COLO829 (cell line): ENCODE measurements at regions not wholly inside any gene's neighbourhood (a gene's known extent, or its start where the extent isn't known, plus 50 kb on each side); places are given as distances from the start of the nearest gene placed in this dataset.
A peak's percentile ranks its signal among the peaks of the same experiment; 100 is the strongest.
"Not testable (repeated sequence)": the region's sequence is repeated elsewhere in the genome, so short reads cannot be mapped to it uniquely, and the experiment has no call there.

Source experiments
- DNase-seq: peaks from one replicate; pipeline ENCODE4 v3.0.0; 2012; ENCODE audit warnings: low spot score

DNA sequence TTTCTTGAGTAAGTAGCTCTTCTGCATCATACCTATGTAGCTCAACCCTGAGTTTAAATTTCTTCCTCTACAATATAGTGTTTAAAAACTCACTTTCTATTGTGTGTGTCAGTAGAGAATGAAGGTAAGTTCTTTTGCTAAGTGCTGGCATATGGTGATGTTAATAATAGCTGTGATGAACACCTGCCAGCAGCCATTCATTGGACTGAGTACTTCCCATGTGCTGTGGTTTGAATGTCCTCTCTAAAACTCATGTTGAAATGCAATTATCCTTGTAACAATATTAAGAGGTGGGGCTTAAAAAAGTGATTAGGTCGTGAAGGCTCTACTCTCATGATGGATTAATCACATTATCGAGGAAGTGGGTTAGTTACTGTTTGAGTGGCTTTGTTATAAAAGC is 645.2 kb upstream of the RGMB start:
- no peak for DNase-seq

DNA sequence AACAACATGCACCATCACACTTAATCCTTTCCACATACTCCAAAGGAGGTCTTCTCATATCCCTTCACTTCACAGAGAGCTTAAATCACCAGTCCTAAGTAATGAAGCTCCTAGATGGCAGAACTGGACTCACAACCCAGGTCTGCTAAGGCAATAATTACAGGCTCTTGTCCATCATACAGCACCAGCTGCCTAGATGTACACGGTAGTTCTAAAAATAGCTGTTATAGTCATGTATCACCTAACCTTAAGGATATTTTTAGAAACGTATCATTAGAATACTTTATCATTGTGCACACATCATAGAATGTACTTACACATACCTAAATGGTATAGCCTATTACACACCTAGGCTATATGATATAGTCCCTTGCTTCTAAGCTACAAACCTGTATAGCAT is 644.6 kb upstream of the RGMB start:
- DNase-seq: no peak

DNA sequence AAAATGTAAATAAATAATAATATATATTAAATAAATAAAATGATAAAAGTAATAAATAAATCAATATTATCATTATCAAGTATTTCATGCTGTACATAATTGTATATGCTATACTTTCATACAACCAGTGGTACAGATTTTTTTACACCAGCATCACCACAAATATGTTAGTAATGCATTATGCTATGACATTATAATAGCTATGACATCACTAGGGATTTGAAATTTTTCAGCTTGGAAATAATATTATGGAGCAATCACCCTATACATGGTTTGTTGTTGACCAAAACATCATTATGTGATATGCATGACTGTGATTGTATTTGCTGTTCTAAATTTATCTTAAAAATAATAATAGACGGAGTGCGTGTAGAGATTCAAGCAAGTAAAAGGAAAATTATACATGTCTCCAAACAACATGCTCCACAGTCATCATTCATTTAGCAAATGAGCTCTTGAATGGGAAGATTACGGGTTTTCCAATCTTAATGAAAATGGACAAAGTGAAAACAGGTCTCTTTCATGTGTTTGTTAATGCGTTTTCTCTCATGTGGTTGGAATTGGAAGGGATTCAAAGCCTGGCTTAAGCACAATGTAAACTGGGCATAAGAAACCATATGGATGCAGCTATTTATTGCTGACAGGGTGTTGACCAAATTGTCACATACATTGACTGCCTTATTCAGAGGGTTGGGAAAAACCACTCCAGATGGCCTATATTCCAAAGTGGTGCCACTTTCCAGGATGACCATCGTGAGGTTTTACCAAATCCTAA is 643.0 kb upstream of the RGMB start:
- DNase-seq: no peak

DNA sequence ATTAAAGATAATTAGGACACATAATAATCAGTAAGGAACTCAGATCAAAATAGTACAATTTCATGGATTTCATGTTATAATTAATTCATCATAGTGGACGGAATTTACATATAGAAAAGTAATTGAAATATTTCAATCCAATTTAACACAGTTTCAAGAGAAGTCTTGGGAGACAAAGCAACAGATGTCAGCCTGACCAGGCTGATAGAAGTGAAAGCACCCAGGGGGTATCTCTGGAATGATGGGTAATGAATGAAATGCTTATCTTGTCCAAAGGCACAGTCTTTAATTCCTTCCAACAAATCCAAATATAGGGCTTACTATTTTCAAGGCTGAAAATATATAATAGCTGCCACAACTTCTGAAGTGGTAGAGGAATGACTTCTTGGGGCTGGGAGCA is 629.3 kb upstream of the RGMB start:
- DNase-seq: no peak

DNA sequence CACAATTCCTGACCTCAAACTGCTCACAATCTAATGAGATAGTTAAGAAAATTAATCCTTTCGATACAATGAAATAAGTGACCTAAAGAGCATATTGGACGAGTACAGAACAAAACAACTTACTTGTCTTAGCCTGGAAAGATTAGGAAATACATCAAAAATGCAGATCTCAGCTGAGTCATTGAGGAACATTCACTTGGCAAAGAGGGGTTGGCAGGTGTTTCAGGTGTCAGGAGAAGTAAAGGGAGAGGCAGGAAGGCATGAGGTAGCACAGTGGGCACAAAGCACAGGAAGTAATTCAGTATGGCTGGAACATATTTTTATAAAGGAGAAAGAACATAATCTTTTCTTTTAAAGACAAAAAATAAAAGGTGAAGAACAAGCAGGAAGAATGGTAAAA is 628.8 kb upstream of the RGMB start:
- no peak for DNase-seq

DNA sequence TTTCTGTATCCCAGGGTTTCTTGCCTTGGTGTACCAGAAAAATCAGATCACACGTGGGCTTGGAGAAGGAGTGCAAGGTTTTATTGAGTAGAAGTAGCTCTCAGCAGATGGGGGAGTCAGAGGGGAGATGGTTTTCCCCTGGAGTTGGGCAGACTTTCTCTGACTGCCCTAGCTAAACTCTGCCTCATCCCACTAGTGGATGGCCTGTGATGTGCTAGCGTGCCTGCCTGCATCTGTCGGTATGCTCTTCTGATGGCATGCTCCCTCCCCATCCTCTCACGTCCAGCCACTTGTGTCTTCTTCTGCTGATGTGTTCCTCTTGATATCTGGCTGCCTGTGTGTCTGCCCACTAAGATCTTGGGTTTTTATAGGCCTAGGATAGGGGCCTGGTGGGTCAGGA is 616.1 kb upstream of the RGMB start:
- DNase-seq: no peak

DNA sequence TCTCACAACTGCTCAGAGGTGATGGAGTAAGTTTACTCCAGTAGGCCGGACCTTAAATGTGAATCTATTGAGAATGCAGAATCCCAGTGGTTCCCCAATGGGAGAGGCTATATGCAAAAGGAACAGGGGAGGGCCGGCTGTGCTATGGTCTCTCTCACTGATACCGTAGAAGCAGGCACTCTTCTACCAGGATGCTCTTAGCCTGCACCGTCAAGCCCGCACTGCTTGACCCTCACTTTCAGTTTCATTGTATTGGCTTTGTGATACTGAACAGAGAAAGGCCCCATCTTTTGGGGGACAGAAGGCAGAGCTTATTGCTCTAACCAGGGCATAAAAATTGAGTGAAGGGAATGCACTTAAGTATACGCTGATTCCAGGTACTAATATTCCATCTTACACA is 615.0 kb upstream of the RGMB start:
- DNase-seq: no peak

DNA sequence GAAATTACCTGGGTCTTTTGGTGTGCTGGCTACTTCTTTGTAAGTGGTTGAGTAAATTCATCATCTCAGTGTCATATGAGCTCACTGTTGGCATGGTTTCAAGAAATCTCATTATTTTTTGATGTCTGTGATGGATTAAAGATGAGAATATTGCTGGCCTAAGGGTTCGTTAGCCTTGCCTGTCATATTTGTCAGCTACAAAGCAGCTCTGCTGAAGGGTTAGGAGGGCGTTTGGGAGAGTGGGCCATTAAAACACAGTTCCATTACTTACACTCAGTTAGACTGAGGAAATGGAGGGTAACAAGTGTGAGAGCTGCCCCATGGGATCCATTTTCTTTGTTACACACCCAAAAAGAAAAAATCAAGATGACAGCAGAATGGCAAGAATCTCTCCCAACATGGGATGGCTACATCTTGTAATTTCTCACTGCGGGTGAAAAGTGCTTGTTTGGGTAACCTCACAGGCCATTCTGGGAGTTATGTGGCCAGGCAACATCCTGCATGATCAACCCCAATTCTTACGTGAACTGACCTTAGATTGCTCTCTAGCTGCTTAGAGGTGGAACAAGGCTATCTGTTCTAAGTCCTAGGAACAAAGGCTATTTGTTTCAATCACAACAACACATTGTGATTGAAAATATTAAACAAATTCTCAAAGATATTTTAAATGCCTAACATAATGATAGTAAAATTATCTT is 609.5 kb upstream of the RGMB start:
- peak; percentile 3 for DNase-seq

DNA sequence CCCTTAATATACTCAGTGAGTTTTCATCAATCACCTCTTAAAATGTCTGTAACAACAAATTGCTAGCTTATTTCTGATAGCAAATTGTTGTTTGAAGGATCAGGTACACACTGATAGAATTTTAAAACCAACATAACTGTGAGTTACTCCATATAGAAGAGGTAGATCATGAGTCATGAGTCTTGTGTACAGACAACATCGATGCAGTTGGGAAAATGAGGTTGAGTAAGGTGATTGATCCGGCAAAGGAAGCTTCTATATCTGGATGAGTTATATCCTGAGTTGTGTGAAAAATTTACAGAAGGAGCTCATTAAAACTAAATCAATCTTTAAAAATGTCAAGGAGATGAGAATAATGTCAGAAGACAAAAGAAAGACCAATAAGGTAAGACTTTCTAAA is 604.6 kb upstream of the RGMB start:
- DNase-seq: no peak

DNA sequence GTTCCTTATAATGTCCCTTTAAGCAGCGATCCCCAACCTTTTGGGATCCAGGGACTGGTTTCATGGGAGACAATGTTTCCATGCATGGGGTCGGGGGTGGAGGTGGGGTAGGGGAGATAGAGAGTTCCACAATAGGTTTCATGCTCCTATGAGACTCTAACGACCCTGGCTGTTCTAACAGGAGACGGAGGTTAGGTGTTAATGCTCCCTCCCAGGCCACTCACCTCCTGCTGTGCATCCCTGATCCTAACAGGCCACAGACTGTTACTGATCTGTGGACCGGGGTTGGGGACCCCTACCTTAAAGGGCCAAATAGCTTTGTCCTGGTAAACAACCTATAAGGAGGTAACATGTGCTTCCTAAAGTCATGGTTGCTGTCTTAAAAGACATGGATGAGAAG is 602.5 kb upstream of the RGMB start:
- DNase-seq: no peak

DNA sequence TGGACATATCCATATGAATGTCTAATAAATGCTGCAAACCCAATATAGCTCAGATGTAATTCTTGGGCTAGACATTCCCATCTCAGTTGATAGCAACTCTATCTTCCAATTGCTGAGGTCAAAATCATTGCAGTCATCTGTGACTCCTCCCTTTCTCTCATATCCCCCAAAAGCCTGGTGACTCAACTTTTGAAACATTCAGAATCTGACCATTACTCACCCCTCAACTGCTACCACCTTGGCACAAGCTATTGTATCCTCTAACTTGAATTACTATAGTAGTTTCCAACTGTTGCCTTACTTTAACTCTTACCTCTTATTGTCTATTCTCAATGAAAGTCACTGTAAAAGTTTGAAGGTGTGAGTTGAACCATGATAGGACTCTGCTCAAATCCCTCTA is 600.1 kb upstream of the RGMB start:
- DNase-seq: no peak

DNA sequence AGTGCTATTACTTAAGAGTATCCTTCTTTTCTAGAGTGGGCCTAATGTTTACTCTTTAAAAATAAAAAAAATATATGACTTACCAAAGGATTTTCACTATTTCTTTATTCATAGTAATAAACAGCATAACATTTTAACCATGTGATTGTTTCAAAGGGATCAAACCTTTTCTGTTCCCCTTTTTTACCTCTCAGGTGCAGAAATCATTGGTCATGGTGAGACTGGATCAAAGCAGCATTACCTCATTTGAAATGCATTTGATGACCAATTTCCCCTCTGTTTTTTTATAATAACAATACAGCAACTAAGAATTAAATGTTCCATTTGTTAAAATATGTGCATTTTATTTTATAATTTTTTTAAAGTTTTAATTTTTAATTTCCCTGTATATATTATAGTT is 598.0 kb upstream of the RGMB start:
- DNase-seq: no peak

DNA sequence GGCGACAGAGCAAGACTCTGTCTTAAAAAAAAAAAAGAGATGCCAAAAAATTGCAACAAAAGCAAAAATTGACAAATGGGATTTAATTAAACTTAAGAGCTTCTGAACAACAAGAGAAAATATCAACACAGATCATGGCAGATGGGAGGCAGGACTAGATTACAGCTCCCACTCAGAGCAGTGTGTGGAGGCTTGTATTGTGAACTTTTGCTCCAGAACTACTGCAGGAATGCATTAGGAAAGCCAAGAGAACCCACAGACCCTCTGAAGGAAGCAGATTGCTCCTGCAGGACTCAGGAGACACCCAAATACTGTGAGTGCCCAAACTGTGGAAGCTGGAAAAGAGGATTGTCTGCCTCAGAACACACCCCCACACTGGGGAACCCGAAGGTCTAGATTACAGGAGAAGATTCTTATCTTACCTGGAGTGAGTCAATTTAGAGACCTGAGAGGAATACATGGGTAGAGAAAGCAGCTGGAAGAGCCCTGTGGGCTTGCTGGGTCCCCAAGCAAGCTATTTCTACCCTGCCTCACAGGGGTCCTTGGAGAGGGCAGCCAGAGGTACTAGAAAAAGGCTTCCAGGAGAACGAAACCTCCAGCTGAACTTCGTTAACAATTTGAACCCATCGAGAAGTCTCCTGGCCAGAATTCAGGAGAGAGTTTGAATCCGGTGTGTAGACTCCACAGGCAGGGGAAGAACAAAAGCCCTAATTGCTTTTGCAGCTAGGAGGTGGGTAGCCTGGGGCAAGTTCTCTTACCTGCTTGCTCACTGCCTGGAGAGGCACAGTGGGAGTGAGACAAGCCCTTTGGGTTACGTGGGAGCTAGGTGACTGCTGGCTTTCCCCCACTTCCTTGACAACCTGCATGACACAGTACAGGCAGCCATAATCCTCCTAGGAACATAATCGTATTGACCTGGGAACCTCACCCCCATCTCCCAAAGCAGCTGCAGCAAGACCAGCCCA is 593.4 kb upstream of the RGMB start:
- no peak for DNase-seq

DNA sequence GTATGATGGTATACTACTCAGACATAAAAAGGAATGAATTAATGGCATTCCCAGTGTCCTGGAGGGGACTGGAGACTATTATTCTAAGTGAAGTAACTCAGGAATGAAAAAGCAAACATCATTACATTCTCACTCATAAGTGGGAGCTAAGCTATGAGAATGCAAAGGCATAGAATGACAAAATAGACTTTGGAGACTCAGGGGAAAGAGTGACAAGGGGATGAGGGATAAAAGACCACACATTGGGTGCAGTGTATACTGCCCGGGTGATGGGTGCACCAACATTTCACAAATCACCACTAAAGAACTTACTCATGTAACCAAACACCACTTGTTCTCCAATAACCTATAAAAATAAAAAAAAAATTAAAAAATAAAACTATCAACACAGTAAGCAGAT is 587.3 kb upstream of the RGMB start:
- DNase-seq: no peak

DNA sequence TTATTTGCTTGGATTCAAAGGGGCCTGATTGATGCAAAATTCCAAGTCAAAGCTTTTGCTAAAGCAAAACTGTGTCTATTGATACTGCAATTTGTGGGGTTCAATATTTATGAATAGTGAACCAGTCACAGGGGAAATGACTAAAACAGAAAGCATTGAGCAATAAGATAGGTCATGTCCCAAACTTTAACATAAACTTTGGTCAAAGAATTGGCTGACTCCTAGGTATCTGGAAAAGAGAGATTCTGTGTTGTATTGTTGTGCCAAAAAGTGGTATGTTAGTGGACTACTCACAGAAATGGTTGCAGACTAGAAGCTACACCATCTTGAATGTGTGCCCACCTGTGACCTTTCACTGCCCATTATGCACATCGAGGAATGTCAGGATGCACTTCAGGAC is 585.5 kb upstream of the RGMB start:
- no peak for DNase-seq

DNA sequence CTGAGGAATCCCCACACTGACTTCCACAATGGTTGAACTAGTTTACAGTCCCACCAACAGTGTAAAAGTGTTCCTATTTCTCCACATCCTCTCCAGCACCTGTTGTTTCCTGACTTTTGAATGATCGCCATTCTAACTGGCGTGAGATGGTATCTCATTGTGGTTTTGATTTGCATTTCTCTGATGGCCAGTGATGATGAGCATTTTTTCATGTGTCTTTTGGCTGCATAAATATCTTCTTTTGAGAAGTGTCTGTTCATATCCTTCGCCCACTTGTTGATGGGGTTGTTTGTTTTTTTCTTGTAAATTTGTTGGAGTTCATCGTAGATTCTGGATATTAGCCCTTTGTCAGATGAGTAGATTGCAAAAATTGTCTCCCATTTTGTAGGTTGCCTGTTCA is 583.1 kb upstream of the RGMB start:
- not testable (repeated sequence) for DNase-seq

DNA sequence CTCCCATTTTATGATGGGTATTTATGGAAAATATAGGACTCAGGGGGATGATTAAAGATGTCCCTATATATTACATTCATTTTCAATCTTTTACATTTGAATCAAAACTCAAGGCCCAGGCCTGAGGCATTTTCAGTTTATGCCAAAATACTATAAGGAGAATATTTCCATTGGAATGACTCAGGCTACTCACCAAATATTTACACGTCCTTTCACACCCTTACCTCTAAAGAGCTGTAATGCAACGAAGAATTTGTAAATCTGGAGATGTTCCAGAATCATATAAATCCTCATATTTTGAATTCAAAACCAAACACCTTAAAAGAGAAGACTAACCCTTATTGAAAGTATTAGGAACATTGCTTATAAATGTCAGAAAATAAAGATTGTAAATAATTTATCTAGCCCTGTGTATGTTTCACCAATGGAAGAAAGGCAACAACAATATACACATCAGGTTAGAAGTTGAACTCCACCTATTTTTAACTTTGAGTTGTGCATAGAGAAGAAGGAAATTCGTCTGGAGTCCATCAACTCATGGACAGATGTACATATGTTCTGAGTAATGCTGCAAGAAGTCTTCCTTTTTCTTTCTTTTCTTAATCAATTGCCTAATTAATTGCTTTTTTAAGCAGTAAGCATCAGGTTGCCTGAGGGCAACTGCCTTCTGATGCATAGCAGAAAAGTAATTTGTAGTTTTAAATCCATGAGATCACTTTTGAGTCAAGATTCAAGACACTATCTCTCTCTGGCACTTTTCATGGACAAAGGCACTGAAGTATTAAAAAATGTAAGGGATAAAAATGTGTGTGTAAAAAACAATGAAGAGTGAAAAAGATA is 579.3 kb upstream of the RGMB start:
- no peak for DNase-seq

DNA sequence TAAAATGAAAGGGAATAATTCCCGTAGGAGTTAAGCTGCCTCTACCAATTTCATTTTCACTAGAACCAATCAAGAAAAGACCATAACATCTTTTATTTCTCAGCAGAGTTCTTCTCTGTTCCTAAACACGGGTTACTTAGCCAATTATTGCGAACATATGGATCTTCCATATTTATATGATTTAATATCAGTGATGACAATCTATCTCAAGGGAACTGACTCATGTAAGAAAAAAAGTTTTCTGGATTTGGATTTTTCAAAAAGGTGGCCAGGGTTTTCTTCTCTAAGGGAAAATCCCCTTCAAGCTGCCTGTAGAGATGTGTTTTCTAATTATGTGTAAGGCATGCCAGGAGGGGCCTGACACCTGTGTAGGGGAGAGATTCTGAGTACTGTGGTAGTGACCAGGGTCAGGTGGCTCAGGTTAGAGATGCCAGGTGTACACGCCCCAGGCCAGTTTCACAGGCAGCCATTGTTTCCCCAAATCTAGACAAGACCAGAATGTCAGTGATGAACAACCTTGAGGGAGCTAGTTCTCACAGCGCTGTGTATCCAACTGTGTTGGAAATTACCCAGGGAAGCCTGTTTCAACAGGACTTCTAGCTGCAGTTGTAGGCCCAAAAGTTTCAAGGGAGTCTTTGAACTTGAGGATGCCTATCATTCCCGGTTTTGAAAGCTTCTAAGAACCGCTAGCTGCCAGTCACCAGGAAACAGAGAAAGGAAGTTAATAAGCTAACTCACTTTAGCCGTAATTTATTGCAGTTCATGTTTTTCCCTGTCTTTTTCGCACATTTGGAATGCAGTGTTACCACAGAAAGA is 572.5 kb upstream of the RGMB start:
- DNase-seq: no peak

DNA sequence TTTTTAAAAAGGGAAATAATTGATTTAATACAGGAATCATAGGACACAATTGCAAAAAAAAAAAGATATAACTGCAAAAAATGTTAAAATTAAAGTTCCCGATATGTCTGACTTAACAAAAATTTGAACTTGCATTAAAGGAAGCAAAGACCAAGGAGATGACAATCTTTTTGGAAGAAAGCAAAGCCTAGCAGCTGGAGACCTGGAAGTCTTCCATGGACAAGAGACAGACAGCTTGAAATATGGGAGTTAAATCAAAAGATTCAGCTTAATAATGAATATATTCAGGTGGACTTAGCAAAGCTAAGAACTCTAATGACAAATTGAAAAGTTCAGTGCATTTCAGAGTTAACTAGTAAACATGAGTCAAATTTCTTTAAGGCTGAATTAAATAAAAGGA is 568.7 kb upstream of the RGMB start:
- no peak for DNase-seq

DNA sequence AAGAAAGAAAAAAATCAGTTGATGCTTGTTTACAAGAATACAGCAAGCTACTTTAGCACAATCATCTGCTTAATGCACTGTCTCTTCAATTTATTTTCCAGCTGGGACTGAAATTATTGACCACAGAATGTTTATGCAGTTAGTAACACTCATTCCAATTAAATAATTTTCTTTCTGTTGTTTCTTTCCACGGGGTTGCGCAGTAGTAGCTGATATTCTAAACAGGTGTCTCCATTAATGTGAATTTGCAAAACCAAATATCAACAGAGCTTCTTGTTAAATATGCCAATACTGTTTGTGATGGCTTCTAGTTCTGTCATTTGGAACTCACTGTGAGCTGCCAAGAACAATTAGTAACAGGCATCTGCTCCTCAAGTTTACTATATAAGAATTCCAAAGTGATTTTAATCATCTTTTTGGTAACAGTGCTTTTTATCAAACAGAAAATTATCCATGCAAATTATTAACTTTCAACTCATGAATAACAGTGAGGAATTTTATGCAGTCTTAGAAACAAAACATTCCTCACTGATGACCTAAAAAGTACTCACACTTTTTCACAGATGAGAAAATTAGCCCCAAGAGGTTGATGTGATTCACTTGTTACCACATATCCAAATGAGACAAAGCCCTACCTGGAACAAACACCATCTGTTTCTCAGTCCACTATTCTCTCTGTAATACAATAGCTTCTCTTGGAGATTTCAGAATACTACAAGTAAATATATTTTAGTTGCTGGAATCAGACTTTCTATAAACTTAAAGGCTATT is 567.6 kb upstream of the RGMB start:
- no peak for DNase-seq
